GM21367 (cell line): ENCODE measurements at regions not wholly inside any gene's neighbourhood (a gene's known extent, or its start where the extent isn't known, plus 50 kb on each side); places are given as distances from the start of the nearest gene placed in this dataset.
A peak's percentile ranks its signal among the peaks of the same experiment; 100 is the strongest.
"Not testable (repeated sequence)": the region's sequence is repeated elsewhere in the genome, so short reads cannot be mapped to it uniquely, and the experiment has no call there.

Source experiments
- ATAC-seq: cut with Tn5 transposase; IDR thresholded peaks from one replicate; pipeline ENCODE4 v1.9.1; 2021; ENCODE audit not compliant: unreplicated experiment

DNA sequence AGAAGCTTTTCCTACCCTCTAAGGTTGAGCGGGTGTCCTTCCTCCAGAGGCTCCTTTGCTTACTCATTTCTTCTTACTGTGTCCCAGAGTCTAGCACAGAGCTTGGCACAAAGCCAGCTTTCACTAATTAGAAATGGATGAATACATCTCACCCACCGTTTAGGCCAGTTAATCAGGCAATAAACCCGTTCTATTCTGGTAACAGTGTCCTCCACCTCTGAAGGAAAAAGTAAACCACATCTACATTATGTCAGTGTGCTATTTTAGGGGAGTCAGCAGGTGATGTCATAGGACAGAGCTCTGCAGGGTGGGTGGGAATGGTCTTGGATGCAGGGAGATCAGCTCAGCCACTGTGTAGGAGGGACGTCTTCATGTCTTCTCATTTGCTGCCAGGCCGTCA is 109.2 kb downstream of the OSTF1 start:
- no peak for ATAC-seq

DNA sequence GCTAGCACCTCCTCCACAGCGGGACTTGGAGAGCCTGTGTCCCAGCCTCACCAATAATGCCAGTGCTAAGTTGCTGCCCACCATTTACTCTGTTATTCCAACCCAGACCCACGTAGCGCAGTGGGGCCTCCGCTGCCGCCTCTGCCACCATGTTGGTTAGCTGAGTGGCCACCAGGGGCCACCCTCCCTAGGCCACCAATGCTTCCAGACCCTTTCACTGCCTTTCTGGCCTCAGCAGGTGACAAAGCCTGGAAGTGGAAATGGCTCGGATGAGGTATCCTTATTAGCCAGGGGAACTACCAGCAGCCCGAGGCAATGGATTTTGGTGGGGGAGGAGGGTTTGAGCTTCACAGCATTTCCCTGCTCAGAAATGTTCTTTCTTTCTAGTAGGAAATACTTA is 110.1 kb downstream of the OSTF1 start:
- ATAC-seq, result no peak

DNA sequence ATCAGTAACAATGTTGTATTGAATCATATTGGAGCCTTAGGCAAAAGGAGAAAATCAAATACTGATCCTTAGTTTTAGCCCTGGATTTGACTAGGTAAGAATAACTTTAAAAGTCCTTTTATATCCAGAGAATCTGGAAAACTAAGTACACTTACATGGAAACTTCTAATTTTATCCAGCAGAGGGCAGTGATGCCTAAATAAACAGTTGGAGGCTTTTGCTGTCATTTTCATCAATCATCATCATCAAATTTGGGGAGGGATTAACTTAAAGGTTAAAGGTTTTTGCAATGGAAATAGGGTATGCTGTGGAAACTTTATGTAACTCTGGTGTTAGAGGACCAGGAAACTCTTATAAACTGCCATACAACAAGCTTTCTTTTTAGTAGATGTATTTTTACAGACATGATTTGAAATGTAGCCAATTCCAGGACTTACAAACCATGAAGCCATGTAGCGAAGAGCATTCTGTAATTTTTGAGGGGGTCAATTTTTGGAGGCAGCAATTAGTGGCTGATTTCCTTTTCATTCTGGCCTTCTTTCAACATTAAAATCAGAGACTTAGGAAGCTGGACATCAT is 112.7 kb downstream of the OSTF1 start:
- no peak for ATAC-seq

DNA sequence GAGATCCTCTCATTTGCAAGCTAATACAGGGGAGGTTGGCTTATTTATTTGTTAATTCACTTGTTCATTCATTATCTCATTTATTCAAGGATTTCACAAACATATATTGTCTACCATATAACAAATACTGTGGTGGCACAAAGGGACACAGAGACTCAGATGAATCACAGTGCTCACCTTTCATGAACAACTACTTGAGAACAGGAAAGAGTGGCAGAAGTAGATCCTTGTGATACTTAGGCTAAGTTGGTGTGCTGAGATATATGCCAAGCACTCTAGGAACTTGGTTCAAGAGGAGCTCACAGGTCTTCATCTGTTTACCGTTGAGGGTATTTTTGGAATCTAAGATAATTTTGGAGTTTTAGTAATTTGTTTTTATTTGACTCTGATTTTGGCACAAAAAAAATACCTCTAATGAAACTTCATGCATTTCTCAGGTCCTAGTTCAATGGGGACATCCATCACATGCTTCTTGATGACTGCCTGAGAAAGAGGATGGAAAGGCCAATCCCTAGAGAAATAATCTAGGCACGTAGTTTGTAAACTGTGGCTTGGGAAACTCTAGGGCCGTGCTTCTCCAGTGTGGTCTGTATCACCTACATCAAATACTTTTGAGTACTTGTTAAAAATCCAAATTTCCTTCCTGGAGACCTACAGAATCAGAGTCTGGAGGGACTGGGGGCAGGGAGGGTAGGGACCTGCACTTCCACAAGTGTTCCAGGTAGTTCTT is 113.3 kb downstream of the OSTF1 start:
- ATAC-seq, result no peak

DNA sequence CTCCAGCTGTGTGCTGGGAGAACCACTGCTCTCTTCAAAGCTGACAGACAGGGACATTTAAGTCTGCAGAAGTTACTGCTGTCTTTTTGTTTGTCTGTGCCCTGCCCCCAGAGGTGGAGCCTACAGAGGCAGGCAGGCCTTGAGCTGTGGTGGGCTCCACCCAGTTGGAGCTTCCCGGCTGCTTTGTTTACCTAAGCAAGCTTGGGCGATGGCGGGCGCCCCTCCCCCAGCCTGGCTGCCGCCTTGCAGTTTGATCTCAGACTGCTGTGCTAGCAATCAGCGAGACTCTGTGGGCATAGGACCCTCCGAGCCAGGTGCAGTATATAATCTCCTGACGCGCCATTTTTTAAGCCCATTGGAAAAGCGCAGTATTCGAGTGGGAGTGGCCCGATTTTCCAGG is 119.7 kb downstream of the OSTF1 start:
- ATAC-seq, result not testable (repeated sequence)

DNA sequence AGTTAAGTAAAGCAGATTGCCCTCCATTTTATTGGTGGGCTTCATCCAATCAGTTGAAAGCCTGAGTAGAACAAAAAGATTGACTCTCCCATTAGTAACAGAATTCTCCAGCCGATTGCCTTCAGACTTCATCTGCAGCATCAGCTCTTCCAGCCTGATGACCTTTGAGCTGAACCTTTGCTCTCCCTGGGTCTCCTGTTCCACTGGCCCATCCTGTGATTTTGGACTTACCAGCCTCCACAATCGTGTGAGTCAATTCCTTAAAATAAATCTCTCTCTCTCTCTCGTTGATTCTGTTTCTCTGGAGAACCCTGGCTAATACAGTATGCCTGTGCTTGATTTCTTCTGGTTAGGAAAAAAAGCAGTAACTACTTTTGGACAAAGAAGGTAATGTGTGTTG is 121.9 kb downstream of the OSTF1 start:
- ATAC-seq, result no peak

DNA sequence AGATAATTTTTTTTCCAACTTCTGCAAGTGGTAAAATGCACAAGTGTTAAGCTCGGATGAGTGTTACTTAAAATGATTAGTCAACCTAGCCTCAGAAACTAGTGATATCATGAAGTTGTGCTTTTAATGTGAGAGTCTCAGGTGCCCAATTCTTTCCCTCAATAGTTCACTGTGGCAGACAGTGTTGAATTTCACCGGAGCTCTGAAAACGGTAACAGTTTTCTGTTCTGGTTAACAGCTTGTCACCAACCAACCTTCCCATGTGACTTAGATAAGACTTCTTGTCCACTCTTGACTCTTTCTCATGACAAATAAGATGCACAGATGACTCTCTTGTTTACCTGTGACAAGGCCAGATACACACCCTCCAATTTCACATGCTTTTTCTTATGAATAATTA is 125.5 kb downstream of the OSTF1 start:
- ATAC-seq, result no peak

DNA sequence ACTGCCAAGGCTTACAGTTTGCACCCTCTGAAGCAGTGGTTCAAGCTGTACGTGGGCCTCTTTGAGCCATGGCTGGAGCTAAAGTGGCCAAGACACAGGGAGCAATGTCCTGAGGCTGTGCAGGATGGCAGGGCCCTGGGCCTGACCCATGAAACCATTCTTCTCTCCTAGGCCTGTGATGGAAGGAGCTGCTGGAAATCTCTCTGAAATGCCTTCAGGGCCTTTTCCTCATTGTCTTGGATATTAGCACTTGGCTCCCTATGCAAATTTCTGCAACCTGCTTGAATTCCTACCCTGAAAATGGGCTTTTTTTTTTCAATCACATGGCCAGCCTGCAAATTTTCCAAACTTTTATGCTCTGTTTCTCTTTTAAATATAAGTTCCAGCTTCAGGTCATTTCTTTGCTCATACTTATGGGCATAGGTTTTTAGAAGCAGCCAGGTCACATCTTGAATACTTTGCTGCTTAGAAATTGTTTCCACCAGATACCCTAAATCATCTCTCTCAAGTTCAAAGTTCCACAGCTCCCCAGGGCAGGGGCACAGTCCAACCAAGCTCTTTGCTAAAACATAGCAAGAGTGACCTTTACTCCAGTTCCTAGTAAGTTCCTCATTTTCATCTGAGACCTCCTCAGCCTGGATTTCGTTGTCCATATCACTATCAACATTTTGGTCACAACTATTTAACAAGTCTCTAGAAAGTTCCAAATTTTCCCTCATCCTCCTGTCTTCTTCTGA is 138.3 kb downstream of the OSTF1 start:
- no peak for ATAC-seq

DNA sequence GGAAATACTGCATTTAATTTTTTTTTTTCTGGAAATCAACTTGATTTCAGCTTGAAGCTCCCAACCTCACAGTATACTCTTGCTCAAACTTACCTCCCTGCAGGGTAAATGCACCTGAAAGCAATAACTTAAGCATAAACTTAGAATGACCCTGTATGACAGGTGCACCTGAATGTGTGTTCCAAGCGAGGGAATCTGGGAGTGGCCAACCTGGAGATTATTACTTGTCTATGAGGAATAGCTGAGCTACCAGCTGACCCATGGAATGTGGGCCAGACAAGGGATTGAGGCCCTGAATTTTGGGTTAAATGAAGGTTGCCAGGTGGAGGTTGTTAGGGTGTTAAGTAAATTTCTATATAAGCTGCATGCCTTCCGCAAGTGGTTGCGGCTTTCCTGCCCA is 140.6 kb downstream of the OSTF1 start:
- ATAC-seq, result no peak

DNA sequence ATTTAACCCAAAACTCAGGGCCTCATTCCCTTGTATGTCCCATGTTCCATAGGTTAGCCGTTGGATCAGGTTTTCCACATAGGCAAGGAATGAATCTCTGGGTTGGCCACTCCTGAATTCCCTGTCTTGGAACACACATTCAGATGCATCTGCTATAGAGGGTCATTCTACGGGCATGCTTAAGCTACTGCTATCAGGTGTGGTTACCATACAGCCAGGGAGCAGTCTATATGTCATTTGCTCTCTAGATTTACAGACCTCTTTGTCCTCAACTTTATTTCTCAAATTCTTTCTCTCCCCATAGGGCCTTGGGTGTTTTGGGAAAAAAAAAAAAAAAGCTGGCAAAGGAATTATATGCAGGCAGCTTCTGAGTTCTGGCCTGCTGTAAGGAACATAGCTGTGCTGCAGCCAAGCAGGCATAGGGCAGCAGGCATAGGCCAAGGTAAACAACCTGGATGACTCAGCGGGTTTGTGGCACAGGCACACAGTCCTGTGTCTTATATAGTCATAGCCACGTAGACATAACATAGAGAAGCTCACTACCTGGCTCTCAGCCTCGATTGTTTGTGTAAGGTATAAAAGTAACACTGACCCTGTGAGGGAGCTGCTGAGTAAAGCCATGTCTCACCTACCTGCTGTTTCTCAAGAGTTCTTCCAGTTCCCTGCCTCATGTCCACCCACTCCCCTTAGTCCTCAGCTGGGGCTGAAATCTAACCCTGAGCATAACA is 141.5 kb downstream of the OSTF1 start:
- ATAC-seq, result no peak

DNA sequence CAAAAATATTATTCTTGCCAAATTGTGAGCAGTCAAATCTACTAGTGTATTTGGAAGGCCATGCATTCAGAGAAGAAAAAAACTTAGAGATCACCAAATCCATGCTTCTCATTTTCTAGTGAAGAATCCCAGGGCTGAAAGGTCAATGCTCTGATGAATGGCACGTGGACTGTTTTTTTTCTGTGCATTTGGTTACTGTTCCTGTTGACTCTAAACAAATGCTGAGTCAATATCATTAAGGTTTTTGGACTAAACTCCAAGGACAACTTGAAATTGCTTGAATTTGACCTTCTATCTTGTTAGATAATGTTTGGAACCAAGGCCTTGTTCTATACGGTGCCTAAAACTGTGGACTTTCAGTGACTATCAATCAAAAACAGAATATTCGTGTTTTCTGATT is 142.2 kb downstream of the OSTF1 start:
- ATAC-seq, result no peak

DNA sequence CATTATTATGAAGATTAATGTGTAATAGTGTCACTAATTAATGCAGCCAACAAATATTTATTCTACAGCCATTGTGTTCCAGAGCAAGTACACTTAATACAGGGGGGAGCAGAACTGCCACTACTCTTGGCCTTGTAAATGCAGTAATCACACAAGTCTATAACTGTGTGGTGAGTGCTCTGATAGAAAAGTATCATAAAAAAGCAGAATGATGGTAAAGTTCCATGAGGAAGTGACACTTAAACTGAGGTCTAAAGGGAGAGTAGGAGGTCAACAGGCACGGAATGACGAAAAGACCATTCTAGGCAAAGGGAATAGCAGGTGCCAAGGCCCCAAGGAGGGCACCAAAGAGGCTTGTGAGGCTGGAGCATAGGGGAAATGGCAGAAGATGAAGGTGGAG is 142.9 kb downstream of the OSTF1 start:
- ATAC-seq, result no peak

DNA sequence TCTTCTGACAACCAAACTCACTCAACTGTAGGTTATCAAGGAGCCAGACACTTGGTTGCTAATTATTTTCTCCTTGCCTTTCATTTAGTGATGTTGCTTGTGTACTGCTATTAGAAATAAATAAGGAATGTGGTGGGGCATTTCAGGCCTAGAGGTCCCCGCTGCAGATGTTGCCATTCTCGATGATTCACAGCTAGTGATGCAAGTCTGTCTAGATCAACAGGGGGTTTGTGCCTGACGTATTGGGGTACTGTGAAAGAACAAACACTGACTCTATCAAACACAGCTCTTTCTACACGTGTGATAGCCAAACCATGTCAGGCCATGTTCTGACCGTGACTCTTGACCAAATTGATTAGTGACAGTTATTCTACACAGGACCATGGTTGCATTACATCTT is 144.7 kb downstream of the OSTF1 start:
- no peak for ATAC-seq

DNA sequence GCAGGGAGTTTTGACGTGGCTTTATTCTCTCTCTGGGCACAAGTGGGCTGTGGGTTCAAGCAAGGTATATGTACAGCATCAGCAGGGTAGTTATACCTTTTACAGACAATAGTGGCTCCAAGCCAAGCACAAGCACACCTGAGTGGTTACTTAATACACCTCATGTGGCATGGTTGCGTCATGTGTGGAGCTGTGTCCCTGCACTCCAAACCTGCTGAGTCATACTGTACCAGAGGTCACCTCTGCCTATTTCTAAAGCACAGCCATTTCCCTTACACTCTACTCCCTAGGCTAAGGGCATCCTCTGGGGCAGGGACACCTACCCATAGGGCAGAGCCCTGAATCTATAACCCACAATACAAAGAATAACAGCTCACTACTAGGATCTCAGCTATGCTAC is 147.3 kb downstream of the OSTF1 start:
- no peak for ATAC-seq

DNA sequence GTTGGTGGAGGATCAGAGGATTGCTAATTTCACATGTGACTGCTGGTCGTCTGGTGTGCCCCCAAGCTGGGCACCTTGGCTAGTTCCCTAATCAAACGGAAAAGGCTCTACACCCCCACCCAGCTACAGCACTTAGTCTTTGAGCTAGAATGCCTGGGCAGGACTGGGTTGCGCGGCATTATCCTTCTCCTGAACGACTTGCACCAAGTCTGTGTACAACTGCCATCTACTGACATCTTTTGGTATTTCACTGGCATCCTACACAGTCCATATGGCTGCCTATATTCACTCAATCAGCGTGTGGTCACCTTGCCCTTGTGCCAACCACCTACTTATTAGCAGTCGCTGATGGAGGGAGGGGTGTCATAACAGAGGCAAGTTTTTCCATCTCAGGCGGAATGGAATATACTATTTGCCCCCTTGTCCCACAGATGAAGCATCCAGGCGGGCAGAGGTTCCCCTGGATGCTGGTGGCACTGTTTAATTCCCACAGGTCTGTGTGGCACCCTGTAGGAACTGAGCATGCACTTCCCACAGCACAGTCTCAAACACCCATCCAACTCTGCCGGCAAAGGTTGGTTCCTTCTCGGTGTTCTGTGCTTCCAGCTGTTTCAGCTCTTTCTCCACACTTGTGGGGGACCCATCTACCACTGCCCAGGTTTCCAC is 150.1 kb downstream of the OSTF1 start:
- peak; percentile 92 for ATAC-seq

DNA sequence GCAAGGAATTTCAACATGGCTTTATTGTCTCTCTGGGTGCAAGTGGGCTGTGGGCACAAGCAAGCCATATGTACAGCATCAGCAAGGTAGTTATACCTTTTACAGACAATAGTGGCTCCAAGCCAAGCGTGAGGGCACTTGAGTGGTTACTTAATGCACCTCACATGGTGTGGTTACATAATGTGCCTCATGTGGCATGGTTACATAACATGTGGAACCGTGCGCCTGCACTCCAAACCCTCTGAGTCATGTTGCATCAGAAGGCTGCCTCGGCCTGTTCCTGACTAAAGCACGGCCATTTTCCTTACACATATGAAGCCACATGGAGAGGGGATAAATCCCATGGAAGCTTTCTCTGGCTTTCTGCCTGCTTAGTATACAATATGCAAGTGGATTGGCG is 150.9 kb downstream of the OSTF1 start:
- ATAC-seq, result no peak

DNA sequence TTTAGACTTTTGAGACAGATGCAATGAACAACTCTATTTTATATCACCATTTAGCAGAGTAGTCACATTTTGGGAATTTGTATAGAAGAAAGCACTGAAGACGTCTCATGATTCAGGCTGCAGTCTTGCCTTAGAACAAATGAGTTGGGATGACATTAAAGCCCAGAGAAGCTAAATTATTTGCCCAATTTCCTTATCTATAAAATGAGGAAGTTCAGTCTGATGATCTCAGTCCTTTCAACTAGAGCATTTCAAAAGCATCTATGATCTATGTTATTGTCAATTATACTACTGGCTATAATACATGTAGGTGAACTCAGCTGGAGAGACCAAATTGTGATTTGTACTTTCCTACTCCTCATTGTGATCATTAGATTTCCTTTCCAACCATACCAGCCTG is 154.1 kb downstream of the OSTF1 start:
- ATAC-seq, result no peak

DNA sequence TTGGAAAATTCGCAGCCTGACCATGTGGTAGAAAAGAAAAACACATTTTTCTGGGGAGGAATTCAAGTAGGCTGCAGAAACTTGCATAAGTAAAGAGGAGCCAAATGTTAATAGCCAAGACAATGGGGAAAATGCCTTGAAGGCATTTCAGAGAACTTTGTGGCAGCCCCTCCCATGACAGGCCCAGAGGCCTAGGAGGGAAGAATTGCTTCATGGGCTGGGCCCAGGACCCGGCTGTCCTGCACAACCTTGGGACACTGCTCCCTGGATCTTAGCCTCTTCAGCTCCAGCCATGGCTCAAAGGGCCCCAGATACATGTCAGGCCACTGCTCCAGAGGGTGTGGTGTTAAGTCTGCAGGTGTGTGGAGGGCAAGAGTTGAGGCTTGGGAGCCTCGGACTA is 158.6 kb downstream of the OSTF1 start:
- no peak for ATAC-seq

DNA sequence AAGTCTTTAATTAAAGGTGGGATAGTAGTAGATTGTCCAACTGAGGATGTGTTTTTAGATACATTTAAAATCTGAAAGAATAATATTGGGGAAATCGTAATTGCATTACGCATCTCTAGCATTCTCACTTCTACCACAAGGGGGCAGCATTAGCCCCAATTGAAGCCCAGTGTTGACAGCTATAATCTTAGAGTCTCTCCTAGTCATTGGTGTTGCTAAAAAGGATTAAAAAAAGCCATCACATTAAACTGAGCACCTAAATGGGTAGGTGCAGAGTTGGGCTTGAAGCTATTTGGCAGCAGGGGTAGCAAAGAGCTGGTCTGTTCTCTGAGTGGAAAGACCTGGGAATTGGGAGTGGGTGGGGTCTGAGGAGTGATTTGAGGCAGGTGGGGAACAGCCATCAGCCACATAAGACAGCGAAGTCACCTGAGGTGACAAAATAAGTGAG is 177.2 kb downstream of the OSTF1 start:
- ATAC-seq, result peak; percentile 71

DNA sequence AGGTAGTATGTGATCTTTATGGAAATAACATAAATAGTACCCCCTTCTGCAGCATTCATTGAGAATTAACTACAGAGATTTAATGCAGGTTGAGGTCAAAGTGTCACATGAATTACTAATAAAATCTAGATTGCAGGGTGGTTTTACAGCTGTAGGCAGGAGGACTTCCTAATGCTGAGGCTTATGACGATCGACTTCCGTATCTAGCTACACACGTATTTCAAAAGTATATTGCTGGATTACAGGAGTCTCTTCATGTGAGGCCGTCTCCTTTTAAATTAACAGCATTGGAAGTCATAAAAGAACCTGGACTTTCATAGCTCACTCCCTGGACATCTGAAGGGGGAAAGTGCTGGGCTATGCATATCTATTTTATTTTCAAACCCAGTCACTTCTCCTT is 180.9 kb downstream of the OSTF1 start:
- ATAC-seq, result no peak

DNA sequence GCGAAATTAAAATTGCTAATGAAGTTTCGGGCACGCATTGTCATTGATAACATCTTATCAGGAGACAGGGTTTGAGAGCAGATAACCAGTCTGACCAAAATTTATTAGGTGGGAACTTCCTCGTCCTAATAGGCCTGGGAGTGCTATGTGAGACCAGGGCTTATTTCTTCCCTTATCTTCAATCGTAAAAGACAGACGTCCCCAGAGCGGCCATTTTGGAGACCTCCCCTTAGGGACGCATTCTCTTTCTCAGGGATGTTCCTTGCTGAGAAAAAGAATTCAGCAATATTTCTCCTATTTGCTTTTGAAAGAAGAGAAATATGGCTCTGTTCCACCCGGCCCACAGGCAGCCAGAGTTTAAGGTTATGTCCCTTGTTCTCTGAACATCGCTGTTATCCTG is 184.7 kb downstream of the OSTF1 start:
- not testable (repeated sequence) for ATAC-seq
